Smooth muscle cell (in vitro differentiated cells): ENCODE measurements at regions not wholly inside any gene's neighbourhood (a gene's known extent, or its start where the extent isn't known, plus 50 kb on each side); places are given as distances from the start of the nearest gene placed in this dataset.

ENCODE experiments used
- DNase-seq: peaks from one replicate; lab custom pipeline; 2025; ENCODE audit not compliant: unreplicated experiment; lab: John Stamatoyannopoulos, UW
- H2AFZ ChIP-seq: fragments of 200-600 bp; sonication (generic); 2 replicates; pipeline ENCODE4 v1.6.0; 2016; ENCODE audit warnings: antibody characterized with exemption, low read depth, mild to moderate bottlenecking
- H3F3A ChIP-seq: fragments of 200-600 bp; sonication (generic); 2 replicates; pipeline ENCODE4 v1.6.0; 2017; ENCODE audit warnings: antibody characterized with exemption, low read depth
- H3K27ac ChIP-seq: fragments of 200-600 bp; sonication (generic); 2 replicates; pipeline ENCODE4 v1.5.1; 2016; ENCODE audit warnings: low read depth, mild to moderate bottlenecking
- H3K27me3 ChIP-seq: fragments of 200-600 bp; sonication (generic); 2 replicates; pipeline ENCODE4 v1.6.1; 2016; ENCODE audit warnings: low read depth, mild to moderate bottlenecking
- H3K36me3 ChIP-seq: fragments of 200-600 bp; sonication (generic); 2 replicates; pipeline ENCODE4 v1.5.1; 2016; ENCODE audit warnings: low read depth
- H3K4me1 ChIP-seq: fragments of 200-600 bp; sonication (generic); 2 replicates; pipeline ENCODE4 v1.5.1; 2016; ENCODE audit warnings: low read depth
- H3K4me2 ChIP-seq: fragments of 200-600 bp; sonication (generic); 2 replicates; pipeline ENCODE4 v1.6.0; 2016; ENCODE audit warnings: mild to moderate bottlenecking
- H3K4me3 ChIP-seq: fragments of 200-600 bp; sonication (generic); 2 replicates; pipeline ENCODE4 v1.5.1; 2016; ENCODE audit warnings: mild to moderate bottlenecking
- H3K79me2 ChIP-seq: fragments of 200-600 bp; sonication (generic); 2 replicates; pipeline ENCODE4 v1.6.0; 2016; ENCODE audit warnings: low read depth, mild to moderate bottlenecking
- H3K9ac ChIP-seq: fragments of 200-600 bp; sonication (generic); 2 replicates; pipeline ENCODE4 v1.6.0; 2016; ENCODE audit warnings: low read depth
- H3K9me3 ChIP-seq: fragments of 200-600 bp; sonication (generic); replicated peaks from 2 replicates; pipeline ENCODE4 v1.5.1; 2016; ENCODE audit warnings: low read depth
- H4K20me1 ChIP-seq: fragments of 200-600 bp; sonication (generic); 2 replicates; pipeline ENCODE4 v1.6.0; 2016; ENCODE audit warnings: low read depth
- WGBS: methylation state at CpG from one replicate; pipeline ENCODE4 v1.1.7; 2016; ENCODE audit warnings: low lambda C conversion rate; 5-methylcytosine and 5-hydroxymethylcytosine counted together
- TF ChIP-seq, protein P1 (sequence below): fragments of 200-600 bp; sonication (generic); IDR thresholded peaks from 2 replicates; pipeline ENCODE4 v1.5.1; 2017; ENCODE audit warnings: borderline replicate concordance, mild to moderate bottlenecking, antibody characterized with exemption; ENCODE audit not compliant: insufficient read depth, poor library complexity, severe bottlenecking

DNA sequence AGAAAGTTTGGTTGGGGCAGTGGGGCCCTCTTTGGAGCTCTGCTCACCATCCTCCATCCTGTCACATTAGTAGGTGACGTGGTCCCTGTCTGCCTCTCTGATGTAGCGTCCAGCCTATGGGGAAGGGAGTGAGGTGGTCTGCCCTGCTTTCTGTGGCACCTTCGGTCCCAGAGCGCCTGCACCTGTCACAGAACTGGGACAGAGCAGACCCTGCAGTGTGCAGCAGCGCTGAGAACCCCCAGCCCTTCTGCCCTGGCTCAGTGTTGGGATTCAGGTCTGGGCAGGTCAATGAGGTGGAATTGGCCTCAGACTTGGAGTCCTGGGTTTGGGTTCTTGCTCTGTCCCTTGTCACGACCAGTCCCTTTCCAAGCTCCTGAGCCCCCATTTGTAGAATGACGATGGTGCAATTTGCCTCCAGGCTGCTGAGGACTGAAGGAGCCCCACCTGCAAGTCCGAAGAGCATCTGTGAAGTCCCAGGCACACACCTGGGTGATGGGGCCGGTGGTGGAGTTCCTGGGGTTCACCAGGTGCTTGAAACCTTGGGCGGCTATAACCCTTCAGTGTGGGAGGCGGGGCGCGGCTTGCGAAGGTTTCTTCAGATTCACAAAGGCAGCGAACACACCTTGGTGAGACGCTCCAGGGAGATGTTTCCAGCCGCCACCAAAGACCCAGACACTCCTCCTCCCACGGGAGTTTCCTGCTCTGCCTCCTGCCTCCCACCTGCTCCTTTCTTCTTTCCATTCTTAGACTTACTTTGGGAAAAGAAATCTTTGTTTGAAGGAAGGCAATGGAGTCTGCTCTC, 265.4 kb upstream of the HDAC4 start:
- H3K4me3 ChIP-seq = no peak overlapping the region
- WGBS = 91% methylated on average over 17 of the region's 18 CpGs
- H3K27ac ChIP-seq = no peak overlapping the region

DNA sequence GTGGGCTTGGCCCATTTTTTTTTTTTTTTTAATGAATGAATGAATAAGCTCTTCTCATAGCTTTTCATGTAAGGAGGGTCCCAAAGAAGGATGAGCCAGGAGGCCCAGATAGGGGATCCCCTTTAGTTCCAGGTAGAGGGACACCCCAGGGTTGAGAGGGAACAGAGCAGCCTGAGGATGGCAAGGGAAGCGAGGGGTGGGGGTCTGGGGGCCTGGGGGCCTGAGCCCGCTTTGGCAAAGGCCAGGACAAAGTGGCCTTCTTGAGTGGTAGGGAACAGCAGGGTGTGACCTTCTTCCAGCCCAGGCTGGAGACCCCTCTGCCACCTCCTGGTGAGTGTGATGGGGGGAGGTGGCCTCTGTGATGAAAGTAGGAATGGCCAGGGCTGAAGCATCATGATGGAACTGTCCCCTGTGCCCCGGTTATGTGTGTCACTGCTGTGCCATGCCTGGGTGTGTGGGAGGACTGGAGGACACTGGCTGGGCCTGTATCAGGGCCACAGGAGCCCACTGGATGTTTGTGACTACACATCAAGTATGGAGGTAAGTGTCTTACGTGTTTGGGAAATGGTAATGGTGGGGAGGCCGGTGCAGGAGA, 263.5 kb upstream of the HDAC4 start:
- Histone ChIP-seq H3K79me2 (no peaks in the 10 kb centered on the region), H3K9ac (no peak overlapping the region), H3K9me3 (no peaks in the 10 kb centered on the region), H3K27ac (no peak overlapping the region), H4K20me1 (no peaks in the 10 kb centered on the region), H3K36me3 (no peaks in the 10 kb centered on the region), H3K4me1 (no peaks in the 10 kb centered on the region), H3K27me3 (peaks cover 6% of the 10 kb centered on the region), H3K4me3 (no peak overlapping the region), H3K4me2 (no peak overlapping the region), H2AFZ (no peak overlapping the region), H3F3A (no peaks in the 10 kb centered on the region)
- 96% methylated on average over 3 of the region's 5 CpGs for WGBS
- TF ChIP-seq, protein P1, sequence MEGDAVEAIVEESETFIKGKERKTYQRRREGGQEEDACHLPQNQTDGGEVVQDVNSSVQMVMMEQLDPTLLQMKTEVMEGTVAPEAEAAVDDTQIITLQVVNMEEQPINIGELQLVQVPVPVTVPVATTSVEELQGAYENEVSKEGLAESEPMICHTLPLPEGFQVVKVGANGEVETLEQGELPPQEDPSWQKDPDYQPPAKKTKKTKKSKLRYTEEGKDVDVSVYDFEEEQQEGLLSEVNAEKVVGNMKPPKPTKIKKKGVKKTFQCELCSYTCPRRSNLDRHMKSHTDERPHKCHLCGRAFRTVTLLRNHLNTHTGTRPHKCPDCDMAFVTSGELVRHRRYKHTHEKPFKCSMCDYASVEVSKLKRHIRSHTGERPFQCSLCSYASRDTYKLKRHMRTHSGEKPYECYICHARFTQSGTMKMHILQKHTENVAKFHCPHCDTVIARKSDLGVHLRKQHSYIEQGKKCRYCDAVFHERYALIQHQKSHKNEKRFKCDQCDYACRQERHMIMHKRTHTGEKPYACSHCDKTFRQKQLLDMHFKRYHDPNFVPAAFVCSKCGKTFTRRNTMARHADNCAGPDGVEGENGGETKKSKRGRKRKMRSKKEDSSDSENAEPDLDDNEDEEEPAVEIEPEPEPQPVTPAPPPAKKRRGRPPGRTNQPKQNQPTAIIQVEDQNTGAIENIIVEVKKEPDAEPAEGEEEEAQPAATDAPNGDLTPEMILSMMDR = no peak
- DNase-seq = no peak

More for the DNA sequence above, 265.4 kb upstream of the HDAC4 start:
- TF ChIP-seq, protein P1 = no peak
- Histone ChIP-seq H3K4me1 (no peaks in the 10 kb centered on the region), H3K4me2 (no peak overlapping the region), H3K79me2 (no peaks in the 10 kb centered on the region), H4K20me1 (no peaks in the 10 kb centered on the region), H2AFZ (no peak overlapping the region), H3K9me3 (no peaks in the 10 kb centered on the region), H3K36me3 (no peaks in the 10 kb centered on the region), H3F3A (no peaks in the 10 kb centered on the region), H3K9ac (no peak overlapping the region), H3K27me3 (peaks cover 6% of the 10 kb centered on the region)
- no peak for DNase-seq

DNA sequence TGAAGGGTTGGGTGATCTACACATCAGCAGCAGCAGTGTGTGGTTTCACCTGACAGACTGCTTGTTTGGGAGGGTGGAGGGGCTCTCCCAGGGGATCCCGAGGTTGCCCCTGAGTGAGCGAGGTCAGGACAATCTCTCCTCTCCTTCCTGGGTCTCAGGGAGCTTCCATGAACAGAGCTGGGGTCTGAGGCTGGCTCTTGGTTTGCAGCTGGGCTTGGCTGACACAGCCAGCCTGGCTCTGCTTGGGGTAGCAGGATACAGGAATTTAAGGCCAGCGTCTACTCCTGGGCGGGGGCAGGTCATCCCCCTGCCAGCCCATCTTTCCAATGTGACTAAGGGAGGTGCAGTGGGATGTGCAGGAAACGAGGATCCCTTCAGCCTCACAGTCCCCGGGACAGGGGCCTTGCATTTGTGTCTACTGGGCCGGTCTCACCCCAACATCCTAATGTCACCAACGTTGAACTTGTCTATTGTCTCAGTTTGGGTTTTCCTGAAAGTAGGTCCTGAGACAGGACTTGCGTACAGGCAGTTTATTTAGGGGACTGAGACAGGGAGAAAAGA, 262.6 kb upstream of the HDAC4 start:
- no peaks in the 10 kb centered on the region for H3K9me3 ChIP-seq
- no peaks in the 10 kb centered on the region for H3F3A ChIP-seq
- WGBS = 94% methylated on average over 9 of the region's 9 CpGs
- no peak overlapping the region for H2AFZ ChIP-seq
- no peak overlapping the region for H3K4me3 ChIP-seq
- H3K27me3 ChIP-seq = peaks cover 6% of the 10 kb centered on the region
- no peaks in the 10 kb centered on the region for H3K36me3 ChIP-seq
- DNase-seq = no peak
- H3K4me1 ChIP-seq = no peaks in the 10 kb centered on the region
- H3K9ac ChIP-seq = no peak overlapping the region
- H4K20me1 ChIP-seq = no peaks in the 10 kb centered on the region
- no peak overlapping the region for H3K4me2 ChIP-seq
- no peak overlapping the region for H3K27ac ChIP-seq
- no peaks in the 10 kb centered on the region for H3K79me2 ChIP-seq
- TF ChIP-seq, protein P1 = no peak
